GM23248 (cell line): ENCODE measurements at regions not wholly inside any gene's neighbourhood (a gene's known extent, or its start where the extent isn't known, plus 50 kb on each side); places are given as distances from the start of the nearest gene placed in this dataset.

Source experiments
- EZH2 ChIP-seq: fragments of 200-600 bp; sonication (generic); IDR thresholded peaks from 2 replicates; pipeline ENCODE4 v1.6.1; 2018; ENCODE audit warnings: antibody characterized with exemption, mild to moderate bottlenecking; ENCODE audit not compliant: insufficient read depth, poor library complexity, severe bottlenecking
- EZH2phosphoT487 ChIP-seq: fragments of 200-600 bp; sonication (generic); IDR thresholded peaks from 2 replicates; pipeline ENCODE4 v1.6.1; 2018; ENCODE audit warnings: antibody characterized with exemption, moderate library complexity, mild to moderate bottlenecking, low read depth; ENCODE audit not compliant: insufficient read depth

GRCh38 chr6:115271434-115271833, 789.3 kb downstream of the FRK start:
- no peak for TF ChIP-seq EZH2
- TF ChIP-seq EZH2phosphoT487: no peak
